ENCODE measurements at regions not wholly inside any gene's neighbourhood (a gene's known extent, or its start where the extent isn't known, plus 50 kb on each side); places are given as distances from the start of the nearest gene placed in this dataset.
"Not testable (repeated sequence)": the region's sequence is repeated elsewhere in the genome, so short reads cannot be mapped to it uniquely, and the experiment has no call there.

GRCh38 chr2:240254337-240255164 lies 114.1 kb upstream of the OTOS start:
- DNase-seq (ENCODE audit: low read depth in 2 of 2) = no peak

- DNase-seq (ENCODE audit: low read depth in 2 of 2) = no peak
These were observed 114.7 kb upstream of the OTOS start for GRCh38 chr2:240255165-240255491.

- DNase-seq (ENCODE audit: low read depth in 2 of 2) = no peak
These were observed 115.6 kb upstream of the OTOS start for GRCh38 chr2:240255811-240256703.

GRCh38 chr2:240256704-240257637 lies 116.5 kb upstream of the OTOS start:
- no peak for DNase-seq (ENCODE audit: low read depth in 2 of 2)

- DNase-seq (ENCODE audit: low read depth in 2 of 2) = no peak
These were observed 117.6 kb upstream of the OTOS start for GRCh38 chr2:240257940-240258580.

GRCh38 chr2:240258685-240259084 lies 118.2 kb upstream of the OTOS start:
- DNase-seq (ENCODE audit: low read depth in 2 of 2) = no peak

- DNase-seq (ENCODE audit: low read depth in 2 of 2) = no peak
These were observed 118.9 kb upstream of the OTOS start for GRCh38 chr2:240259201-240259923.

- DNase-seq (ENCODE audit: low read depth in 2 of 2) = no peak
These were observed 119.6 kb upstream of the OTOS start for GRCh38 chr2:240259924-240260529.

- DNase-seq (ENCODE audit: low read depth in 2 of 2) = no peak
These were observed 120.2 kb upstream of the OTOS start for GRCh38 chr2:240260664-240261063.

- not testable (repeated sequence) for DNase-seq (ENCODE audit: low read depth in 2 of 2)
These were observed 122.1 kb upstream of the OTOS start for GRCh38 chr2:240262578-240262977.

GRCh38 chr2:240269380-240269779 lies 128.9 kb upstream of the OTOS start:
- no peak for DNase-seq (ENCODE audit: low read depth in 2 of 2)

- no peak for DNase-seq (ENCODE audit: low read depth in 2 of 2)
These were observed 129.4 kb upstream of the OTOS start for GRCh38 chr2:240269886-240270285.

- no peak for DNase-seq (ENCODE audit: low read depth in 2 of 2)
These were observed 131.4 kb upstream of the OTOS start for GRCh38 chr2:240271716-240272341.

- DNase-seq (ENCODE audit: low read depth in 2 of 2) = no peak
These were observed 134.9 kb upstream of the OTOS start for GRCh38 chr2:240275386-240275785.

GRCh38 chr2:240277073-240277806 lies 136.8 kb upstream of the OTOS start:
- no peak for DNase-seq (ENCODE audit: low read depth in 2 of 2)

GRCh38 chr2:240277807-240278522 lies 137.5 kb upstream of the OTOS start:
- DNase-seq (ENCODE audit: low read depth in 2 of 2) = no peak

- no peak for DNase-seq (ENCODE audit: low read depth in 2 of 2)
These were observed 138.2 kb upstream of the OTOS start for GRCh38 chr2:240278661-240279060.

- DNase-seq (ENCODE audit: low read depth in 2 of 2) = no peak
These were observed 140.2 kb upstream of the OTOS start for GRCh38 chr2:240280621-240281020.

Data from fibroblast of skin of left biceps (primary cell).